ENCODE measurements at regions not wholly inside any gene's neighbourhood (a gene's known extent, or its start where the extent isn't known, plus 50 kb on each side); places are given as distances from the start of the nearest gene placed in this dataset.

GRCh38 chr22:44391481-44392445 is 79.0 kb upstream of the SHISAL1 start:
- DNase-seq (ENCODE audit: low read depth), result no peak
- no peak overlapping the region for H3K4me3 ChIP-seq (ENCODE audit: control insufficient read depth, low read depth, low read length)
- no peak for TF ChIP-seq CTCF (conservative IDR thresholded peaks at IDR 0.05; ENCODE audit: control insufficient read depth, insufficient read depth, low read depth, low read length)

- DNase-seq (ENCODE audit: low read depth), result no peak
- H3K4me3 ChIP-seq (ENCODE audit: control insufficient read depth, low read depth, low read length), result no peak overlapping the region
- TF ChIP-seq CTCF (conservative IDR thresholded peaks at IDR 0.05; ENCODE audit: control insufficient read depth, insufficient read depth, low read depth, low read length), result no peak
Observed at GRCh38 chr22:44391015-44391414, 78.3 kb upstream of the SHISAL1 start.

- no peak overlapping the region for H3K4me3 ChIP-seq (ENCODE audit: control insufficient read depth, low read depth, low read length)
- no peak for TF ChIP-seq CTCF (conservative IDR thresholded peaks at IDR 0.05; ENCODE audit: control insufficient read depth, insufficient read depth, low read depth, low read length)
- DNase-seq (ENCODE audit: low read depth), result no peak
Observed at GRCh38 chr22:44390613-44390970, 77.8 kb upstream of the SHISAL1 start.

- TF ChIP-seq CTCF (conservative IDR thresholded peaks at IDR 0.05; ENCODE audit: control insufficient read depth, insufficient read depth, low read depth, low read length), result no peak
- no peak overlapping the region for H3K4me3 ChIP-seq (ENCODE audit: control insufficient read depth, low read depth, low read length)
- no peak for DNase-seq (ENCODE audit: low read depth)
Observed at GRCh38 chr22:44389926-44390612, 77.3 kb upstream of the SHISAL1 start.

- H3K4me3 ChIP-seq (ENCODE audit: control insufficient read depth, low read depth, low read length), result no peak overlapping the region
- no peak for DNase-seq (ENCODE audit: low read depth)
- TF ChIP-seq CTCF (conservative IDR thresholded peaks at IDR 0.05; ENCODE audit: control insufficient read depth, insufficient read depth, low read depth, low read length), result no peak
Observed at GRCh38 chr22:44389181-44389580, 76.4 kb upstream of the SHISAL1 start.

- no peak for TF ChIP-seq CTCF (conservative IDR thresholded peaks at IDR 0.05; ENCODE audit: control insufficient read depth, insufficient read depth, low read depth, low read length)
- no peak for DNase-seq (ENCODE audit: low read depth)
- no peak overlapping the region for H3K4me3 ChIP-seq (ENCODE audit: control insufficient read depth, low read depth, low read length)
Observed at GRCh38 chr22:44387486-44387885, 74.7 kb upstream of the SHISAL1 start.

Measured in fibroblast of mammary gland (primary cell).